ENCODE measurements at regions not wholly inside any gene's neighbourhood (a gene's known extent, or its start where the extent isn't known, plus 50 kb on each side); places are given as distances from the start of the nearest gene placed in this dataset.

- no peak for DNase-seq (ENCODE audit: low read depth in 1 of 2, low spot score in 1 of 2)
- Histone ChIP-seq H3K27ac (replicated peaks) (no peak overlapping the region), H3K27me3 (ENCODE audit: insufficient read depth, poor library complexity, severe bottlenecking) (peaks cover 3% of the 10 kb centered on the region), H3K4me3 (replicated peaks; ENCODE audit: insufficient read depth, low read length) (no peak overlapping the region)
- TF ChIP-seq REST (IDR thresholded peaks at IDR 0.05; ENCODE audit: insufficient replicate concordance, low read depth) (no peak), CTCF (IDR thresholded peaks at IDR 0.05; ENCODE audit: insufficient read depth, low read length) (no peak), POLR2AphosphoS5 (IDR thresholded peaks at IDR 0.05; ENCODE audit: low read depth) (no peak), SPI1 (IDR thresholded peaks at IDR 0.05; ENCODE audit: borderline replicate concordance, low read depth) (no peak), GABPA (IDR thresholded peaks at IDR 0.05; ENCODE audit: low read depth) (no peak)
Observed at GRCh38 chr11:79894111-79894510, 453.3 kb upstream of the TENM4 start.

- no peak for DNase-seq (ENCODE audit: low read depth in 1 of 2, low spot score in 1 of 2)
- TF ChIP-seq SPI1 (IDR thresholded peaks at IDR 0.05; ENCODE audit: borderline replicate concordance, low read depth) (no peak), REST (IDR thresholded peaks at IDR 0.05; ENCODE audit: insufficient replicate concordance, low read depth) (no peak), POLR2AphosphoS5 (IDR thresholded peaks at IDR 0.05; ENCODE audit: low read depth) (no peak), GABPA (IDR thresholded peaks at IDR 0.05; ENCODE audit: low read depth) (no peak), CTCF (IDR thresholded peaks at IDR 0.05; ENCODE audit: insufficient read depth, low read length) (no peak)
- no peak overlapping the region for H3K27ac ChIP-seq (replicated peaks)
- H3K27me3 ChIP-seq (ENCODE audit: insufficient read depth, poor library complexity, severe bottlenecking), result peaks cover 3% of the 10 kb centered on the region
- H3K4me3 ChIP-seq (replicated peaks; ENCODE audit: insufficient read depth, low read length), result no peak overlapping the region
Observed at GRCh38 chr11:79890272-79890671, 449.4 kb upstream of the TENM4 start.

GRCh38 chr11:79864882-79865281, 424.1 kb upstream of the TENM4 start:
- DNase-seq (ENCODE audit: low read depth in 1 of 2, low spot score in 1 of 2), result no peak
- TF ChIP-seq CTCF (IDR thresholded peaks at IDR 0.05; ENCODE audit: insufficient read depth, low read length) (no peak), SPI1 (IDR thresholded peaks at IDR 0.05; ENCODE audit: borderline replicate concordance, low read depth) (no peak), POLR2AphosphoS5 (IDR thresholded peaks at IDR 0.05; ENCODE audit: low read depth) (no peak), REST (IDR thresholded peaks at IDR 0.05; ENCODE audit: insufficient replicate concordance, low read depth) (no peak), GABPA (IDR thresholded peaks at IDR 0.05; ENCODE audit: low read depth) (no peak)
- Histone ChIP-seq H3K4me3 (replicated peaks; ENCODE audit: insufficient read depth, low read length) (no peak overlapping the region), H3K27ac (replicated peaks) (no peak overlapping the region), H3K27me3 (ENCODE audit: insufficient read depth, poor library complexity, severe bottlenecking) (no peaks in the 10 kb centered on the region)

Data from HL-60 (cell line).